ENCODE measurements at regions not wholly inside any gene's neighbourhood (a gene's known extent, or its start where the extent isn't known, plus 50 kb on each side); places are given as distances from the start of the nearest gene placed in this dataset.

DNA sequence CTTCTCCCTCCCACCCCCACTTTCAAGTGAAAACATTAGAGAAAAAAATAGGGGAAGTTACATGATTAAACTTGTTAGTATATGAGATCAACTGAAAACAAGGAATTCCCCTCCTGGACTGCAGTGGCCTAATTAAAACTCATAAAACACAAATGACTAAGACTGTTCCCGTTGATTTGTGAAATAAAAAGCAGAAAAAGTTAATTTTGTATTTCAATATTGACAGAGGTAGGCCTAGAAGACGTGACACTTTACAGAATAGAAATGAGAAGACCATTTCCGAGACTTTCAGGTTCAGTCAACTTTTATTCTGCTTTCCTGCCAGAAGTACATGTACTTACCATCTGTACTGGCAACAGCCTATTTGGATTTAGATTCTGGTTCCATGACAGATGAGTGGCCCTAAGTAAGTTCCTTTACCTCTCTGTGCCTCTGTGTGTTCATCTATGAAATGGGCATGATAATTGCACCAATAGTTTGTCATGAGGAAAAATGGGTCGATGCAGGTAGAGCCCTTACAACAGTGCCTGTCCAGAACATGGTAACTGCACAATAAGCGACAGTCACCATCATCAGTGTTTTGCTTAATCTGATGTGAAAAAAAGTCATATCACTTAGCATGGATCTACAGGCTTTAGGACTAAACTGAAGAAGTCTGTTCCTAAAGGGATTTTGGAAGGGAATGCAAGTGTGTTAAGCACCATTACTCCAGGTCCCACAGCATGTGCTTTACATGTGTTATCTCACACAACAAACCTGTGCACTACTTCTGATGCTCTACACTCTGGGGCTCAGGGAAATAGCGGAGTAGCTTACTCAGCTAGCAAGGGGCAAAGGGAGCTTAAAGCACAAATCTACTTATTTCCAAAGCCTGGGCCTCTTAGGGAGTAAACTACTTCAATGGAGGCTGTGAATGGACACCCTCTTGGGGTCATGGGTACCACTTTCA, 562.3 kb upstream of the DIPK2B start:
- FAIRE-seq (no peak), ATAC-seq (no peak), DNase-seq (ENCODE audit: extremely low read depth in 1 of 4, low spot score in 3 of 4) (no peak)
- ChIA-PET POLR2A (no interaction called here), CTCF (ENCODE audit: low intra/inter-chr PET ratio) (interaction anchor here (0.6 kb wide), 1 partner anchor 1123 kb away, joined by 3 read pairs; no protein-coding TSS in a partner anchor)
- intact Hi-C loops (cut with micrococcal nuclease) (no loop called here), in situ Hi-C loops (cut with MboI) (no loop called here)
- TF ChIP-seq RBM15 (IDR thresholded peaks at IDR 0.05; ENCODE audit: insufficient read depth, low read length) = no peak
- peak; percentile 44 for TF ChIP-seq RBM25 (IDR thresholded peaks at IDR 0.05; ENCODE audit: low read depth, low read length, severe bottlenecking)
- H3K27ac ChIP-seq (ENCODE audit: extremely low read depth, low read depth, low read length) = no peak overlapping the region
- H3K9ac ChIP-seq (ENCODE audit: insufficient read depth in 1 of 2, low read depth in 2 of 2, low read length in 2 of 2) = no peak overlapping the region
- H4K20me1 ChIP-seq (replicated peaks; ENCODE audit: control insufficient read depth, insufficient read depth, low read length) = no peaks in the 10 kb centered on the region
- no peaks in the 10 kb centered on the region for H3K9me3 ChIP-seq (replicated peaks; ENCODE audit: control insufficient read depth, insufficient read depth, low read depth, low read length)
- H3K9me1 ChIP-seq (ENCODE audit: control insufficient read depth, insufficient read depth, low read length) = no peaks in the 10 kb centered on the region
- no peak overlapping the region for H2AFZ ChIP-seq (ENCODE audit: low read depth, low read length)
- H3K4me3 ChIP-seq = no peak overlapping the region
- no peaks in the 10 kb centered on the region for H3K27me3 ChIP-seq (ENCODE audit: control insufficient read depth in 2 of 2, insufficient read depth in 2 of 2, low read length in 2 of 2)
- WGBS (ENCODE audit: insufficient coverage, low coverage, missing lambda C conversion rate) = 41% methylated on average over 6 of the region's 6 CpGs
- H3K4me2 ChIP-seq (ENCODE audit: insufficient read depth, low read length) = no peak overlapping the region
- H3K36me3 ChIP-seq (ENCODE audit: control insufficient read depth, insufficient read depth, low read length) = no peaks in the 10 kb centered on the region
- peaks cover 14% of the 10 kb centered on the region for H3K79me2 ChIP-seq (ENCODE audit: control insufficient read depth, insufficient read depth, low read length)
- no TSS peak for BruUV-seq (replicated peaks)
- H3K4me1 ChIP-seq (replicated peaks in 1 of 2; ENCODE audit: control insufficient read depth in 2 of 2, insufficient read depth in 2 of 2, low read length in 2 of 2) = no peaks in the 10 kb centered on the region

- in situ Hi-C loops (cut with MboI) (no loop called here), intact Hi-C loops (cut with micrococcal nuclease) (no loop called here)
- ChIA-PET POLR2A (no interaction called here), CTCF (ENCODE audit: low intra/inter-chr PET ratio) (no interaction called here)
- H3K36me3 ChIP-seq (ENCODE audit: control insufficient read depth, insufficient read depth, low read length) = no peaks in the 10 kb centered on the region
- H3K9ac ChIP-seq (ENCODE audit: insufficient read depth in 1 of 2, low read depth in 2 of 2, low read length in 2 of 2) = no peak overlapping the region
- H3K79me2 ChIP-seq (ENCODE audit: control insufficient read depth, insufficient read depth, low read length) = peaks cover 4% of the 10 kb centered on the region; the same call in 1 of the 3 replicates
- FAIRE-seq = no peak
- H2AFZ ChIP-seq (ENCODE audit: low read depth, low read length) = no peak overlapping the region
- no peak overlapping the region for H3K4me3 ChIP-seq
- ATAC-seq = no peak
- H3K4me2 ChIP-seq (ENCODE audit: insufficient read depth, low read length) = no peak overlapping the region
- DNase-seq (ENCODE audit: extremely low read depth in 1 of 4, low spot score in 3 of 4) = no peak
- H3K27me3 ChIP-seq (ENCODE audit: control insufficient read depth in 2 of 2, insufficient read depth in 2 of 2, low read length in 2 of 2) = no peaks in the 10 kb centered on the region
- no TSS peak for BruUV-seq (replicated peaks)
- WGBS (ENCODE audit: insufficient coverage, low coverage, missing lambda C conversion rate) = 44% methylated on average over 3 of the region's 4 CpGs
- no peak for TF ChIP-seq STAT5A (IDR thresholded peaks at IDR 0.05; ENCODE audit: borderline replicate concordance, low read length)
- H3K4me1 ChIP-seq (replicated peaks in 1 of 2; ENCODE audit: control insufficient read depth in 2 of 2, insufficient read depth in 2 of 2, low read length in 2 of 2) = no peaks in the 10 kb centered on the region
- H3K9me1 ChIP-seq (ENCODE audit: control insufficient read depth, insufficient read depth, low read length) = no peaks in the 10 kb centered on the region
- H3K27ac ChIP-seq (ENCODE audit: extremely low read depth, low read depth, low read length) = no peak overlapping the region
- no peaks in the 10 kb centered on the region for H3K9me3 ChIP-seq (replicated peaks; ENCODE audit: control insufficient read depth, insufficient read depth, low read depth, low read length)
- H4K20me1 ChIP-seq (replicated peaks; ENCODE audit: control insufficient read depth, insufficient read depth, low read length) = no peaks in the 10 kb centered on the region
Measured at GRCh38 chrX:45761920-45762319, 561.2 kb upstream of the DIPK2B start.
